AG09309 (cell line): ENCODE measurements at regions not wholly inside any gene's neighbourhood (a gene's known extent, or its start where the extent isn't known, plus 50 kb on each side); places are given as distances from the start of the nearest gene placed in this dataset.
"Not testable (repeated sequence)": the region's sequence is repeated elsewhere in the genome, so short reads cannot be mapped to it uniquely, and the experiment has no call there.

Source experiments
- DNase-seq: peaks from one replicate; pipeline ENCODE4 v3.0.0-alpha.2; 2010; ENCODE audit warnings: low read depth
- H3K4me3 ChIP-seq: 2 replicates; pipeline ENCODE4 v1.5.1; 2011; ENCODE audit warnings: mild to moderate bottlenecking, low read depth, low read length, moderate library complexity; ENCODE audit not compliant: control insufficient read depth
- TF ChIP-seq, protein P1 (sequence below): IDR thresholded peaks from 2 replicates; pipeline ENCODE4 v1.5.1; 2011; ENCODE audit warnings: mild to moderate bottlenecking, low read depth, low read length, inconsistent platforms; ENCODE audit not compliant: insufficient read depth, control insufficient read depth; ENCODE audit errors: missing control alignments

- TF ChIP-seq, protein P1, sequence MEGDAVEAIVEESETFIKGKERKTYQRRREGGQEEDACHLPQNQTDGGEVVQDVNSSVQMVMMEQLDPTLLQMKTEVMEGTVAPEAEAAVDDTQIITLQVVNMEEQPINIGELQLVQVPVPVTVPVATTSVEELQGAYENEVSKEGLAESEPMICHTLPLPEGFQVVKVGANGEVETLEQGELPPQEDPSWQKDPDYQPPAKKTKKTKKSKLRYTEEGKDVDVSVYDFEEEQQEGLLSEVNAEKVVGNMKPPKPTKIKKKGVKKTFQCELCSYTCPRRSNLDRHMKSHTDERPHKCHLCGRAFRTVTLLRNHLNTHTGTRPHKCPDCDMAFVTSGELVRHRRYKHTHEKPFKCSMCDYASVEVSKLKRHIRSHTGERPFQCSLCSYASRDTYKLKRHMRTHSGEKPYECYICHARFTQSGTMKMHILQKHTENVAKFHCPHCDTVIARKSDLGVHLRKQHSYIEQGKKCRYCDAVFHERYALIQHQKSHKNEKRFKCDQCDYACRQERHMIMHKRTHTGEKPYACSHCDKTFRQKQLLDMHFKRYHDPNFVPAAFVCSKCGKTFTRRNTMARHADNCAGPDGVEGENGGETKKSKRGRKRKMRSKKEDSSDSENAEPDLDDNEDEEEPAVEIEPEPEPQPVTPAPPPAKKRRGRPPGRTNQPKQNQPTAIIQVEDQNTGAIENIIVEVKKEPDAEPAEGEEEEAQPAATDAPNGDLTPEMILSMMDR: no peak
- DNase-seq: no peak
- no peak overlapping the region for H3K4me3 ChIP-seq
Observed at GRCh38 chr6:114886670-114887436, 544.0 kb upstream of the HS3ST5 start.

DNA sequence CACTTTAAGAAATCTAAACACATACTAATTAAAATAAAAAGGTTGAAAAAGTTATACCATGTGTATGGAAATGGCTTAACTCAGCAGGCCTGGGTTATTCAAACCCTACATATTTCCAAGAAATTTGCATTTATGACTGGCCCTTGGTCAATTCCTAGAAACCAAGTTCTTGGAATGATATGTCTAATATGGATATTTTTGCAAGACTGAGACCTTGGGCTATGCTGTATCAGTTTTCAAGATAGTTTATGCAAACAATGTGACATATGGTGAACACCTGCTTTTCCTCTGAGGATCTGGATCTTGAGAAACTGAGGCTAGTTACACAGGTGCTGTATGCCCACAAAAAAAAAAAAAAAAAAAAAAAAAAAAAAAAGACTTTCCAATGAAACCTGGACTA is 536.9 kb upstream of the HS3ST5 start:
- DNase-seq: no peak
- H3K4me3 ChIP-seq: no peak overlapping the region
- TF ChIP-seq, protein P1: no peak

DNA sequence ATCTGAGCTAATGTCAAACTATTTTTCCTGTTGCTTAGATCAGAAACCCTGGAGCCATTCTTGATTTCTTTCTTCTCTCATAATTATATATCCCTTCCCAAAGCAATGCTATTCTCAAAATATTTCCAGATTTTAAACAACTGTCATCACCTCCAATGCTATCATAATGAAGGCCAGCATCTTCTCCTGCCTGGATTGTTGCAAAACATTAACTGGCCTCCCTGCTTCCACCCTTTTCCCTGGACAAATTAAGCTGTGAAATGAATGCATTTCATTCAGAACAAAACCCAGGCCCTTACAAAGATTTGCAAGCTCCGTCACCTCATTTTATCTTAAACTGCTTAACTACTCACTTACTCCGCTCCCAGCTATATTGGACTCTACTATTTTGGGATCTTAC is 535.3 kb upstream of the HS3ST5 start:
- H3K4me3 ChIP-seq: no peak overlapping the region
- TF ChIP-seq, protein P1: no peak
- DNase-seq: no peak

GRCh38 chr6:114874410-114874809 is 531.6 kb upstream of the HS3ST5 start:
- no peak overlapping the region for H3K4me3 ChIP-seq
- DNase-seq: no peak
- TF ChIP-seq, protein P1: no peak

DNA sequence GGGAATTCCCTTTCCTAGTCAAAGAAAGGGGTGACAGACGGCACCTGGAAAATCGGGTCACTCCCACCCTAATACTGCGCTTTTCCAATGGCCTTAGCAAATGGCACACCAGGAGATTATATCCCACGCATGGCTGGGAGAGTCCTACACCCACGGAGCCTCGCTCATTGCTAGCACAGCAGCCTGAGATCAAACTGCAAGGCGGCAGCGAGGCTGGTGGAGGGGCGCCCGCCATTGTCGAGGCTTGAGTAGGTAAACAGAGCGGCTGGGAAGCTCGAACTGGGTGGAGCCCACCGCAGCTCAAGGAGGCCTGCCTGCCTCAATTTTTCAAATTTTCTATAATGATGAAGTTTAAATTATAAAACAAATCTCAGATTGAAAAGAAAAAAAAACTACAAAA is 522.7 kb upstream of the HS3ST5 start:
- H3K4me3 ChIP-seq, DNase-seq: not testable (repeated sequence)

DNA sequence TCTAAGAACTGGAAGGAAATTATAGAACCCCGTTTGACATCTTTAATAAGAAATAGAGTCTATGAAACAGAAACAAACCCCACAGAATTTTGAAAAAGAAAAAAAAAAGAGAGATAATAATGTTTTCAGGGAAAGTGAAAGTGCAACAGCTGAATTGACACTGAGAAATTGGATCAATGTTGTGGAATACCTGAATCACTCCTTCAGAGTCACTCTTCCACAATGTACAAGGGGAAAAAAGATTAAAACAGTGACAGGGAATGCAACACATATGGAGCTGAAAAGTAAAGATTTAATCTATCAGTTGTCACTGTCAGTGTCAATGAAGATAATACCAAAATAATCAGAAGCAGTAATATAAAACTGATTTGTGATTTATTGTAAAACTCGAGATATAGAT is 520.8 kb upstream of the HS3ST5 start:
- DNase-seq: no peak
- no peak overlapping the region for H3K4me3 ChIP-seq
- TF ChIP-seq, protein P1: no peak

- DNase-seq: no peak
- TF ChIP-seq, protein P1: no peak
- no peak overlapping the region for H3K4me3 ChIP-seq
Observed at GRCh38 chr6:114862819-114863218, 520.0 kb upstream of the HS3ST5 start.
